H1 (cell line): ENCODE measurements at regions not wholly inside any gene's neighbourhood (a gene's known extent, or its start where the extent isn't known, plus 50 kb on each side); places are given as distances from the start of the nearest gene placed in this dataset.

Source experiments
- CTCF ChIP-seq, 3 experiments: IDR thresholded peaks; 1 replicate in 2 of 3; 2 replicates in 1 of 3; pipeline versions ENCODE4 v1.5.1 to v1.6.1; 2011; ENCODE audit warnings: low read length in 3 of 3, mild to moderate bottlenecking in 3 of 3, inconsistent platforms in 2 of 3, low read depth in 1 of 3, moderate library complexity in 1 of 3; ENCODE audit not compliant: insufficient read depth in 1 of 3; ENCODE audit errors: control extremely low read depth in 1 of 3
- SAP30 ChIP-seq: fragments of 300-600 bp; sonication (generic); IDR thresholded peaks from 2 replicates; pipeline ENCODE4 v1.7.1; 2012; ENCODE audit warnings: low read length, moderate library complexity, mild to moderate bottlenecking, inconsistent platforms; ENCODE audit not compliant: insufficient read depth, insufficient replicate concordance
- SP2 ChIP-seq: IDR thresholded peaks from 2 replicates; pipeline ENCODE4 v1.6.1; 2012; ENCODE audit warnings: mild to moderate bottlenecking, low read length, inconsistent platforms
- TBP ChIP-seq: IDR thresholded peaks from 2 replicates; pipeline ENCODE4 v1.6.1; 2011; ENCODE audit warnings: low read depth, low read length, improper control_type of control experiment
- TF ChIP-seq, protein P1 (sequence below): IDR thresholded peaks from 2 replicates; pipeline ENCODE4 v1.6.1; 2011; ENCODE audit warnings: low read depth, mild to moderate bottlenecking, low read length; ENCODE audit not compliant: insufficient read depth

DNA sequence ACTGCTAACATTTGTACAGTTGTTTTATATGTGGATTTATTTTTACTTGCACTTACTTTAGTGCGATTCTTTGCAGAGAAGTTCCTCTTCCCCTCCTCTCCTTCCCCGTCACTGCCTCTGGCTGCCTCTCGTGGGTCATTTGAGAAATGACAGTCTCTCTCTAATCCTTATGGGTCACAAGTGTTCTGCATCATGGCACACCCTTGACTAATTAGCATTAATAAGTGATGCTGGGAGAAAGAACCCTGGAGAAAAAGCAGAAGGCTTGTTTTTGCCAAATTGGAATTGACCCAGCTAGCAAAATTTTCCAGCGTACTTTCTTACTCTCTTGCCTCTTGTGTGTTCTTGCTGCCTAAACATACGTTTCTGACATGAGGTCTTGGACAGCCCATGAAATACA, 301.2 kb downstream of the DUSP10 start:
- TF ChIP-seq CTCF (IDR thresholded peaks at IDR 0.05; ENCODE audit: control extremely low read depth in 1 of 3, insufficient read depth in 1 of 3, low read depth in 1 of 3, low read length in 3 of 3) (no peak), SP2 (no peak), SAP30 (no peak), TBP (no peak)
- TF ChIP-seq, protein P1, sequence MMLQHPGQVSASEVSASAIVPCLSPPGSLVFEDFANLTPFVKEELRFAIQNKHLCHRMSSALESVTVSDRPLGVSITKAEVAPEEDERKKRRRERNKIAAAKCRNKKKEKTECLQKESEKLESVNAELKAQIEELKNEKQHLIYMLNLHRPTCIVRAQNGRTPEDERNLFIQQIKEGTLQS, result no peak
